ENCODE measurements at regions not wholly inside any gene's neighbourhood (a gene's known extent, or its start where the extent isn't known, plus 50 kb on each side); places are given as distances from the start of the nearest gene placed in this dataset.

DNA sequence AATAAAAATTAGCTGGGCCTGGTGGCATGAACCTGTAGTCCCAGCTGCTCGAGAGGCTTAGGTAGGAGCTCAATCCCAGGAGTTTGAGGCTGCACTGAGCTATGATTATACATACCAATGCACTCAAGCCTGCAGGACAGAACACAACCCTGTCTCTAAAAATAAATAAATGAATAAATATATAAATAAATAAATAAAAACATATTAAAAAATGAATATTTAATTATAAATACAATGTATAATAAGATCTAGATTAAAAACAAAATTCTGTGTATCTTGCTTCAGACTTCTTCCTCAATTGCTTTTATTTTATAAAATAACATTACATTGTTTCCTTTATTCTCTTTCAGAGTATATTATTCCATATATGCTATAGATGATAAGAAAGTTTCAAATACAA lies 1964.1 kb downstream of the PCDH9 start:
- no peak for DNase-seq (ENCODE audit: low spot score)
- in situ Hi-C loops (cut with MboI; ENCODE audit: low pct_unique_long_range_greater_than_20kb, low sequenced_read_pairs, unreplicated experiment), result no loop called here
- TF ChIP-seq, protein P1, sequence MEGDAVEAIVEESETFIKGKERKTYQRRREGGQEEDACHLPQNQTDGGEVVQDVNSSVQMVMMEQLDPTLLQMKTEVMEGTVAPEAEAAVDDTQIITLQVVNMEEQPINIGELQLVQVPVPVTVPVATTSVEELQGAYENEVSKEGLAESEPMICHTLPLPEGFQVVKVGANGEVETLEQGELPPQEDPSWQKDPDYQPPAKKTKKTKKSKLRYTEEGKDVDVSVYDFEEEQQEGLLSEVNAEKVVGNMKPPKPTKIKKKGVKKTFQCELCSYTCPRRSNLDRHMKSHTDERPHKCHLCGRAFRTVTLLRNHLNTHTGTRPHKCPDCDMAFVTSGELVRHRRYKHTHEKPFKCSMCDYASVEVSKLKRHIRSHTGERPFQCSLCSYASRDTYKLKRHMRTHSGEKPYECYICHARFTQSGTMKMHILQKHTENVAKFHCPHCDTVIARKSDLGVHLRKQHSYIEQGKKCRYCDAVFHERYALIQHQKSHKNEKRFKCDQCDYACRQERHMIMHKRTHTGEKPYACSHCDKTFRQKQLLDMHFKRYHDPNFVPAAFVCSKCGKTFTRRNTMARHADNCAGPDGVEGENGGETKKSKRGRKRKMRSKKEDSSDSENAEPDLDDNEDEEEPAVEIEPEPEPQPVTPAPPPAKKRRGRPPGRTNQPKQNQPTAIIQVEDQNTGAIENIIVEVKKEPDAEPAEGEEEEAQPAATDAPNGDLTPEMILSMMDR (IDR thresholded peaks at IDR 0.05; ENCODE audit: extremely low read depth, insufficient read depth, missing control alignments), result no peak

DNA sequence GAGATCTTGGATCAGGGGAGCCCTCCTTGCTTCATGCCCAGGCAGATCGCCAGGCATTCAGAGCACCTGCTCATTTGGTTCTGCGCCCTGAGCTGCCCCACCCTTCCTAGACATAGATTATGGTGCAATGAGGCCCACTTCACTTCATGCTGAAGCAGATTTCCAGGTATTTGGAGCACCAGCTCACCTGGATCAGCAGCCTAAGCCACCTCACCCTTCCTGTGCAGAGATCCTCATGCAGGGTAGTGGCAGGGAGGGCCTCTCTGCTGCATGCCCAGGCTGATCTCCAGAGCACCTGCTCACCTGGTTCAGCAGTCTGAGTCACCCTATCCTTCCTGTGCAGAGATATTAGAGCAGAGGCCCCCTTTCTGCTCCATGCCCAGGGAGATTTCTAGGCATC lies 1966.1 kb downstream of the PCDH9 start:
- no peak for DNase-seq (ENCODE audit: low spot score)

DNA sequence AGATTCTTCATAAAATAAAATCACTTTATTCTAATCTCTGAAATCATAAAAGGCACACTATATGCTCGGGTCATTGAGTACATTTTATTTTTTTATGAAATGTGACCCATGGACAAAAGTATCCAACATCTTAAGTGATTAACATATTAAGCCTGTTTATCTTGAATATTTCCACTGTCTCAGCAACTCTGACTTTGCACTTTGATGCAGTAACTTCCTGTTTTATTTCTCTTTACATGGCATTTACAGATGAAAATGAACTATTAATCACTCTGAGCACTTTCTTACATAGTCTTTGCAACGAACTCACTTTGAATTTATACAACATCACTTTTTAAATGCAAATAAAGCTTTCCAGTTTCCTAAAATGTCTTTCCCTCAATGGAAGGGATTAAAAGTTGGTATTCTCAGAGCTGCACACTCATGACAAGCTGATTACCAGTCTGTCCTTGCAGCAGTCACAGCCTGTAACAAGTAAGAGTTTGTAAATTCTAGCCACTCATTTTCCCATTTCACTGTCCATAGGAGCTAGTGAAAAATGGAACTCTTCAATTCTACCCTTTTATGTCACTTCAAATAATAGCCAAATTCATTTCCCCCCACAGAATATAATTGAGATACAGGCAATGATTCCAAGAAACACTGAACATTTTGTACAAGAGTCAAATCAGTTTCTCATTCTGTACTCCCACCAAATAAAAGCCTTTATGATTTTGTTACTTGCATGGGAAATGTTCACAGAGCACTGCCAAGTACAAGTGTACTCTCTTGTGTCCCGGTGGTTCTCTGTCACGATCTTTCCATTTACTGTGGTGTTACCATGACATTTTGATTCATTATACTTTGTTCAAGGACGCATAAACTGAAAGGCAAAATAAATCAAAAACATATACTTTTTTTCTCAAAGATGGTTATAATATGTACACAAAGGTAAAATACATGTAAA lies 1968.9 kb downstream of the PCDH9 start:
- in situ Hi-C loops (cut with MboI; ENCODE audit: low pct_unique_long_range_greater_than_20kb, low sequenced_read_pairs, unreplicated experiment), result no loop called here
- TF ChIP-seq, protein P1 (IDR thresholded peaks at IDR 0.05; ENCODE audit: extremely low read depth, insufficient read depth, missing control alignments), result no peak
- no peak for DNase-seq (ENCODE audit: low spot score)

More for the DNA sequence above, 1966.1 kb downstream of the PCDH9 start:
- in situ Hi-C loops (cut with MboI; ENCODE audit: low pct_unique_long_range_greater_than_20kb, low sequenced_read_pairs, unreplicated experiment), result no loop called here
- TF ChIP-seq, protein P1 (IDR thresholded peaks at IDR 0.05; ENCODE audit: extremely low read depth, insufficient read depth, missing control alignments), result no peak

DNA sequence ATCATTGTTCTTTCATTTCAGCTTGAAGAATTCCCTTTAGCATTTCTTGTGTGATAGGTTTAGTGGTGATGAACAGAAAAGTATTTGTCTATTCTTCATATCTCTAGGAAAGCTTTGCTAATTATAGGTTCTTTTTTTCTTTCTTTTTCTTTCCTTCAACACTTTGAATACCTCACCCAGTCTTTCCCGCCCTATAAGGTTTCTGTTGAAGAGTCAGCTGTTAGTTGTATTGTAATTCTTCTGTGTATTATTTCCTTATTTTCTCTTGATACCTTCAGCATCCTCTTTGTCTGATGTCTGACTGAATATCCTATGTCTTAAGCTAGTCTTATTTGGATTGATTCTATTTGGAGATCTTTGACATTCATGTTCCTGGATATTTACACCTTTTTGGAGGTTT lies 1989.4 kb downstream of the PCDH9 start:
- in situ Hi-C loops (cut with MboI; ENCODE audit: low pct_unique_long_range_greater_than_20kb, low sequenced_read_pairs, unreplicated experiment), result no loop called here
- no peak for DNase-seq (ENCODE audit: low spot score)
- TF ChIP-seq, protein P1 (IDR thresholded peaks at IDR 0.05; ENCODE audit: extremely low read depth, insufficient read depth, missing control alignments), result no peak

DNA sequence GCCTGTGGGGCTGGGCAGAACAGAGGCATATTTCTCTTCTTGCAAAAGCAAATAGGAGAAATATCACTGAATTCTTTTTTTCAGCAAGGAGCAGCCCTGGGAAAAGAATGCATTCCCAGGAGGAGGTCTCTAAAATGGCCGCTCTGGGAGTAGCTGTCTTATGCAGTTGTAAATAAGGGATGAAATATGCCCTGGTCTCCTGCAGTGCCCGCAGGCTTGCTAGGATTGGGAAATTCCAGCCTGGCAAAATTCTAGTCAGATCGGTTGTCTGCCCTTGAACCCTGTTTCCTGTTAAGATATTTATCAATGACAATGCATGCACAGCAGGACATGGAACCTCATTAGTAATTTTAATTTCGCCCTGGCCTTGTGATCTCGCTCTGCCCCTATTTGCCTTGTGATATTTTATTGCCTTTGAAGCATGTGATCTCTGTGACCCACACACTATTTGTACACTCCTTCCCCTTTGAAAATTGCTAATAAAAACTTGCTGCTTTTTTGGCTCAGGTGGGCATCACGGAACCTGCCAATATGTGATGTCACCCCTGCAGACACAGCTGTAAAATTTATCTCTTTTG lies 1993.2 kb downstream of the PCDH9 start:
- DNase-seq (ENCODE audit: low spot score), result no peak
- TF ChIP-seq, protein P1 (IDR thresholded peaks at IDR 0.05; ENCODE audit: extremely low read depth, insufficient read depth, missing control alignments), result no peak
- in situ Hi-C loops (cut with MboI; ENCODE audit: low pct_unique_long_range_greater_than_20kb, low sequenced_read_pairs, unreplicated experiment), result no loop called here

DNA sequence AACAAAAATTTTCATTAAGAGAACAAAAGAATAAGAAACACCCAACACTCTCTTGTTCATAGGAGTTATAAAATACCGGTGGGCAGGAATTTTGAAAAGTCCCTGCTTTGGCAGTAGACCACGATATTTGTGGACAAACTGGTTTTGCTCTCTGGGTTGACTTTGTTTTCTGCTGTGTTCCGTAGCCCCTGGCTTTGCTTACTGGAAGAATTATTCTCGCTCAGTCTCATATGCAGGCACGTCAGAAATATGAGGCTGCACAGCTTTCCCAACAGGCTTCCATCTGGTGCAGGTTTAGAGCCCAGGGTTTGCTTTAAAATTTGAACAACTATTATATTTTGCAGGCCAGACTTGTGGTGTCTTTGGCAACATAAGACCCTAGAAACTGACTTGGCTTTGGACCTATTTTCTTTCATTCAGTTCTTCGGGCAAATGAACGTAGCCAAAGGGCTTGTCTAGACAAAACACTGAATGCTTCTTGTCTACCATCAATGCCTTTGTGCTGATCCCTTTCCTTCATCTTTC lies 2012.6 kb downstream of the PCDH9 start:
- TF ChIP-seq, protein P1 (IDR thresholded peaks at IDR 0.05; ENCODE audit: extremely low read depth, insufficient read depth, missing control alignments), result no peak
- DNase-seq (ENCODE audit: low spot score), result no peak
- in situ Hi-C loops (cut with MboI; ENCODE audit: low pct_unique_long_range_greater_than_20kb, low sequenced_read_pairs, unreplicated experiment), result no loop called here

Measured in GM13977 (cell line).